OCI-LY1 (cell line): ENCODE measurements at regions not wholly inside any gene's neighbourhood (a gene's known extent, or its start where the extent isn't known, plus 50 kb on each side); places are given as distances from the start of the nearest gene placed in this dataset.

ENCODE experiments used
- H2AFZ ChIP-seq: fragments of 200-600 bp; sonication (generic), shearing (Covaris generic); 2 replicates; pipeline ENCODE4 v1.6.0; 2014; ENCODE audit warnings: antibody characterized with exemption, mild to moderate bottlenecking, low read length
- H3F3A ChIP-seq: fragments of 200-600 bp; sonication (generic), shearing (Covaris generic); 2 replicates; pipeline ENCODE4 v1.6.0; 2014; ENCODE audit warnings: mild to moderate bottlenecking, antibody characterized with exemption, low read length, moderate library complexity; ENCODE audit not compliant: insufficient read depth
- H3K27ac ChIP-seq: fragments of 200-600 bp; sonication (generic); 2 replicates; pipeline ENCODE4 v1.5.1; 2014; ENCODE audit warnings: low read length, mixed run types, mild to moderate bottlenecking, low read depth; ENCODE audit not compliant: poor library complexity, severe bottlenecking
- H3K27me3 ChIP-seq: fragments of 200-600 bp; sonication (generic); 2 replicates; pipeline ENCODE4 v1.6.0; 2014; ENCODE audit warnings: antibody characterized with exemption, mild to moderate bottlenecking, low read length, moderate library complexity; ENCODE audit not compliant: insufficient read depth
- H3K36me3 ChIP-seq: fragments of 200-600 bp; sonication (generic); 2 replicates; pipeline ENCODE4 v1.6.1; 2014; ENCODE audit warnings: mild to moderate bottlenecking, antibody characterized with exemption, low read length, moderate library complexity, mixed read lengths; ENCODE audit not compliant: insufficient read depth
- H3K4me1 ChIP-seq: fragments of 200-600 bp; sonication (generic); 2 replicates; pipeline ENCODE4 v1.5.1; 2014; ENCODE audit warnings: mild to moderate bottlenecking, low read length, moderate library complexity; ENCODE audit not compliant: insufficient read depth, severe bottlenecking
- H3K4me2 ChIP-seq: fragments of 200-600 bp; sonication (generic), shearing (Covaris generic); 2 replicates; pipeline ENCODE4 v1.6.1; 2014; ENCODE audit warnings: low read length
- H3K4me3 ChIP-seq: fragments of 200-600 bp; sonication (generic); 2 replicates; pipeline ENCODE4 v1.5.1; 2014; ENCODE audit warnings: low read length, low read depth, mild to moderate bottlenecking, mixed read lengths; ENCODE audit not compliant: poor library complexity, severe bottlenecking
- H3K79me2 ChIP-seq: fragments of 200-600 bp; shearing (Covaris generic); 2 replicates; pipeline ENCODE4 v1.6.1; 2016; ENCODE audit warnings: mixed run types, low read length, mixed read lengths; ENCODE audit not compliant: insufficient read depth
- H3K9ac ChIP-seq: fragments of 200-600 bp; sonication (generic), shearing (Covaris generic); 2 replicates; pipeline ENCODE4 v1.6.1; 2014; ENCODE audit warnings: mild to moderate bottlenecking, low read length, mixed read lengths
- H3K9me2 ChIP-seq: fragments of 200-600 bp; sonication (generic), shearing (Covaris generic); 2 replicates; pipeline ENCODE4 v1.6.1; 2014; ENCODE audit warnings: low read depth, mild to moderate bottlenecking, low read length, mixed read lengths
- H3K9me3 ChIP-seq: fragments of 200-600 bp; shearing (Covaris generic); 2 replicates; pipeline ENCODE4 v1.6.1; 2014; ENCODE audit warnings: low read length, mixed read lengths
- H4K20me1 ChIP-seq: fragments of 200-600 bp; sonication (generic), shearing (Covaris generic); 2 replicates; pipeline ENCODE4 v1.6.0; 2016; ENCODE audit warnings: mild to moderate bottlenecking, low read length; ENCODE audit not compliant: insufficient read depth
- EZH2 ChIP-seq: fragments of 200-600 bp; sonication (generic), shearing (Covaris generic); IDR thresholded peaks from 2 replicates; pipeline ENCODE4 v1.8.0; 2017; ENCODE audit warnings: borderline replicate concordance, mixed run types, mild to moderate bottlenecking, antibody characterized with exemption, low read length, moderate library complexity, mixed read lengths
- TF ChIP-seq, protein P1 (sequence below): fragments of 200-600 bp; sonication (generic), shearing (Covaris generic); IDR thresholded peaks from 2 replicates; pipeline ENCODE4 v1.5.1; 2017; ENCODE audit warnings: mild to moderate bottlenecking, antibody characterized with exemption, low read length, moderate library complexity, mixed read lengths

DNA sequence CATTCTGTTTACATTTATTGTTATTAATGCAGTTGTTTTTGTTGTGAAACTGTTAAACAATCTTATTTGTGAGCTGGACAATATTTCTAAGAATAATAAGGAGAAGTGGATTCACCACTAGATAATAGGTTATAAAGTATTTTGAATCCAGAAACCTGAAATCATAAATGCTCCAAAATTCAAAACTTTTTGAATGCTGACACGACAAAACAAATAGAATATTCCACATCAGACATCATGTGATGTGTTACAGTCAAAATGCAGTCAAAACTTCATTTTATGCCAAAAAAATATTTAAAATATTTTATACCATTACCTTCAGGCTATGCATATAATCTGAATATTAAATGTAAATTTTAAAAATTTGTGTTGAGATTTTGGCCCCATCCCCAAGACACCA, 1321.4 kb downstream of the SLITRK1 start:
- H3K9me2 ChIP-seq = no peaks in the 10 kb centered on the region
- no peaks in the 10 kb centered on the region for H3K27me3 ChIP-seq
- H3K4me2 ChIP-seq = no peak overlapping the region
- H3K4me3 ChIP-seq = no peak overlapping the region
- no peak overlapping the region for H3K9ac ChIP-seq
- H3F3A ChIP-seq = no peaks in the 10 kb centered on the region
- H3K27ac ChIP-seq = no peak overlapping the region
- TF ChIP-seq EZH2 = no peak
- TF ChIP-seq, protein P1, sequence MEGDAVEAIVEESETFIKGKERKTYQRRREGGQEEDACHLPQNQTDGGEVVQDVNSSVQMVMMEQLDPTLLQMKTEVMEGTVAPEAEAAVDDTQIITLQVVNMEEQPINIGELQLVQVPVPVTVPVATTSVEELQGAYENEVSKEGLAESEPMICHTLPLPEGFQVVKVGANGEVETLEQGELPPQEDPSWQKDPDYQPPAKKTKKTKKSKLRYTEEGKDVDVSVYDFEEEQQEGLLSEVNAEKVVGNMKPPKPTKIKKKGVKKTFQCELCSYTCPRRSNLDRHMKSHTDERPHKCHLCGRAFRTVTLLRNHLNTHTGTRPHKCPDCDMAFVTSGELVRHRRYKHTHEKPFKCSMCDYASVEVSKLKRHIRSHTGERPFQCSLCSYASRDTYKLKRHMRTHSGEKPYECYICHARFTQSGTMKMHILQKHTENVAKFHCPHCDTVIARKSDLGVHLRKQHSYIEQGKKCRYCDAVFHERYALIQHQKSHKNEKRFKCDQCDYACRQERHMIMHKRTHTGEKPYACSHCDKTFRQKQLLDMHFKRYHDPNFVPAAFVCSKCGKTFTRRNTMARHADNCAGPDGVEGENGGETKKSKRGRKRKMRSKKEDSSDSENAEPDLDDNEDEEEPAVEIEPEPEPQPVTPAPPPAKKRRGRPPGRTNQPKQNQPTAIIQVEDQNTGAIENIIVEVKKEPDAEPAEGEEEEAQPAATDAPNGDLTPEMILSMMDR = no peak
- H3K9me3 ChIP-seq = no peaks in the 10 kb centered on the region
- H3K4me1 ChIP-seq = no peaks in the 10 kb centered on the region
- no peaks in the 10 kb centered on the region for H3K36me3 ChIP-seq
- H3K79me2 ChIP-seq = no peaks in the 10 kb centered on the region
- no peaks in the 10 kb centered on the region for H4K20me1 ChIP-seq
- no peak overlapping the region for H2AFZ ChIP-seq

DNA sequence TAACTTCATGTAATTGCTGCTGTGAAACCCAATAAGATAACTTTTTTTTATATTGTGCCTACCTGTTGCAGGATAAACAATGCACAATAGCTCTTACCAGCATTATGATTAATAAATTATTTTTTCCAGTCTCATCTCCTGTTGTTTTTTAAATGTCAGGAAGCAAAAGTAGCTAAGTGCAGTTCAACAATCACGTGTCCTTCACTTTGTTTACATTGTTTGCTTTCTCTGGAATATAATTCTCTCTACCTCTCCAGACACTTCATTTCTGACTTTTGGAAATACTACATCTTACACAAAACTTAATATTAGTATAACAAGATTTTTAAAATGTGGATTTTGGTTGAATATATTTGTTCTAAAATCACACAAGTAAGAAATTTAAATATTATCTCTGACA, 1359.4 kb downstream of the SLITRK1 start:
- H3K4me1 ChIP-seq = no peaks in the 10 kb centered on the region
- H3K4me2 ChIP-seq = no peak overlapping the region
- H3K27me3 ChIP-seq = no peaks in the 10 kb centered on the region
- H3K9me2 ChIP-seq = no peaks in the 10 kb centered on the region
- no peak overlapping the region for H3K4me3 ChIP-seq
- H3K9ac ChIP-seq = no peak overlapping the region
- no peaks in the 10 kb centered on the region for H4K20me1 ChIP-seq
- H3K36me3 ChIP-seq = no peaks in the 10 kb centered on the region
- no peaks in the 10 kb centered on the region for H3K9me3 ChIP-seq
- H3K27ac ChIP-seq = no peak overlapping the region
- no peak overlapping the region for H2AFZ ChIP-seq
- H3K79me2 ChIP-seq = no peaks in the 10 kb centered on the region
- no peak for TF ChIP-seq EZH2
- TF ChIP-seq, protein P1 = no peak
- no peaks in the 10 kb centered on the region for H3F3A ChIP-seq

DNA sequence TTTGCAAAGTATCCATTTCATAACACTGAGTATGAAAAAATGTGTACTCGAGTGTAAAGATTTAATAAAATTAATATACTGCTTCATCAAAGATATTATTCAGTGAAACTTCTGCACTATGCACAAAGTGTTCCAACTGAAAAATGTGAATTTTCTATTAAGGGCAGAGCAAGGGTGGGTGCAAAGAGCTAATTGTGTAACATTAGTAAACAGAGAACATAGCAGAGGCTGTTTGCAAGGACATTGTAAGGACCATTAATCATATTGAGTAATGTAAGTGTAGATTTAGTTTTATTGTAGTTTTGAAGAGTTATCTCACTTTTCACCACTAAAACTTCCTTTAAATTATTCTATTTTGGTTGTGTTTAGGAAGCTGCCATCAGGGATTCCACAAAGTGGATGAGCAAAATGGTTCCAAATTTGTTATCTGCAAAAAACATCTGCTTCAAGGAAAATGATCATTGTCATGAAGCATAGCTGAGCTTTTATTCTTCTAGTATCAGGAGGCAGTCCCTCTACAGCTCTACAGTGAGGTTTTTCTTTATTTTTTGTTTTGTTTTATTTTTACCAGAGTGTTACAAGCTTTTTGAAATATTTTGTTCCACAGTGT, 1375.4 kb downstream of the SLITRK1 start:
- Histone ChIP-seq H3K27me3 (no peaks in the 10 kb centered on the region), H4K20me1 (no peaks in the 10 kb centered on the region), H3K27ac (no peak overlapping the region), H3K4me2 (no peak overlapping the region), H3K36me3 (no peaks in the 10 kb centered on the region), H3K4me3 (no peak overlapping the region), H3K79me2 (no peaks in the 10 kb centered on the region), H2AFZ (no peak overlapping the region), H3K9ac (no peak overlapping the region), H3K9me3 (no peaks in the 10 kb centered on the region), H3K4me1 (no peaks in the 10 kb centered on the region), H3K9me2 (no peaks in the 10 kb centered on the region), H3F3A (no peaks in the 10 kb centered on the region)
- no peak for TF ChIP-seq EZH2
- TF ChIP-seq, protein P1 = no peak
